ENCODE measurements at regions not wholly inside any gene's neighbourhood (a gene's known extent, or its start where the extent isn't known, plus 50 kb on each side); places are given as distances from the start of the nearest gene placed in this dataset.

GRCh38 chrX:39984191-39984956 lies 113.4 kb downstream of the BCOR start:
- no peak for DNase-seq (ENCODE audit: low spot score)

GRCh38 chrX:39985071-39985470 lies 112.7 kb downstream of the BCOR start:
- DNase-seq (ENCODE audit: low spot score): no peak

GRCh38 chrX:39985551-39985950 lies 112.2 kb downstream of the BCOR start:
- no peak for DNase-seq (ENCODE audit: low spot score)

- DNase-seq (ENCODE audit: low spot score): no peak
Observed at GRCh38 chrX:39988496-39988895, 109.3 kb downstream of the BCOR start.

- DNase-seq (ENCODE audit: low spot score): no peak
Observed at GRCh38 chrX:39990388-39990787, 107.4 kb downstream of the BCOR start.

- DNase-seq (ENCODE audit: low spot score): no peak
Observed at GRCh38 chrX:39992300-39992699, 105.5 kb downstream of the BCOR start.

- DNase-seq (ENCODE audit: low spot score): no peak
Observed at GRCh38 chrX:39995457-39995856, 102.3 kb downstream of the BCOR start.

GRCh38 chrX:39996536-39996935 lies 101.2 kb downstream of the BCOR start:
- DNase-seq (ENCODE audit: low spot score): no peak

- no peak for DNase-seq (ENCODE audit: low spot score)
Observed at GRCh38 chrX:39998636-39999406, 98.9 kb downstream of the BCOR start.
